Fibroblast of pulmonary artery (primary cell): ENCODE measurements at regions not wholly inside any gene's neighbourhood (a gene's known extent, or its start where the extent isn't known, plus 50 kb on each side); places are given as distances from the start of the nearest gene placed in this dataset.

ENCODE experiments used
- DNase-seq: peaks from one replicate; pipeline ENCODE4 v3.0.0-alpha.2; 2010; ENCODE audit warnings: low read depth
- H3K4me3 ChIP-seq: replicated peaks from 2 replicates; pipeline ENCODE4 v1.5.1; 2011; ENCODE audit warnings: low read depth, mild to moderate bottlenecking, control low read depth, low read length, moderate library complexity
- CTCF ChIP-seq: IDR thresholded peaks from 2 replicates; pipeline ENCODE4 v1.5.1; 2011; ENCODE audit warnings: mild to moderate bottlenecking, control low read depth, low read length, inconsistent platforms; ENCODE audit errors: missing control alignments

- no peak for TF ChIP-seq CTCF
- no peak for DNase-seq
- H3K4me3 ChIP-seq: no peak overlapping the region
Measured at GRCh38 chr13:104785952-104786351, 1719.7 kb upstream of the SLC10A2 start.

- no peak overlapping the region for H3K4me3 ChIP-seq
- no peak for TF ChIP-seq CTCF
- DNase-seq: no peak
Measured at GRCh38 chr13:104784891-104785290, 1718.7 kb upstream of the SLC10A2 start.

- TF ChIP-seq CTCF: no peak
Measured at GRCh38 chr13:104782741-104783140, 1716.5 kb upstream of the SLC10A2 start.

GRCh38 chr13:104779311-104779993 is 1713.2 kb upstream of the SLC10A2 start:
- no peak overlapping the region for H3K4me3 ChIP-seq
- DNase-seq: peak; percentile 39
- no peak for TF ChIP-seq CTCF

More at GRCh38 chr13:104782741-104783140, 1716.5 kb upstream of the SLC10A2 start:
- DNase-seq: no peak
- H3K4me3 ChIP-seq: no peak overlapping the region

- TF ChIP-seq CTCF: peak; percentile 80
- H3K4me3 ChIP-seq: no peak overlapping the region
- DNase-seq: peak; percentile 70
Measured at GRCh38 chr13:104773775-104774174, 1707.6 kb upstream of the SLC10A2 start.

- H3K4me3 ChIP-seq: no peak overlapping the region
- no peak for TF ChIP-seq CTCF
- no peak for DNase-seq
Measured at GRCh38 chr13:104769545-104769944, 1703.3 kb upstream of the SLC10A2 start.

- no peak overlapping the region for H3K4me3 ChIP-seq
- no peak for DNase-seq
- no peak for TF ChIP-seq CTCF
Measured at GRCh38 chr13:104766319-104766718, 1700.1 kb upstream of the SLC10A2 start.
